GM19395 (cell line): ENCODE measurements at regions not wholly inside any gene's neighbourhood (a gene's known extent, or its start where the extent isn't known, plus 50 kb on each side); places are given as distances from the start of the nearest gene placed in this dataset.
"Not testable (repeated sequence)": the region's sequence is repeated elsewhere in the genome, so short reads cannot be mapped to it uniquely, and the experiment has no call there.

Experiments used
- ATAC-seq: cut with Tn5 transposase; IDR thresholded peaks from one replicate; pipeline ENCODE4 v1.9.1; 2021; ENCODE audit warnings: mild to moderate bottlenecking, moderate library complexity; ENCODE audit not compliant: unreplicated experiment

DNA sequence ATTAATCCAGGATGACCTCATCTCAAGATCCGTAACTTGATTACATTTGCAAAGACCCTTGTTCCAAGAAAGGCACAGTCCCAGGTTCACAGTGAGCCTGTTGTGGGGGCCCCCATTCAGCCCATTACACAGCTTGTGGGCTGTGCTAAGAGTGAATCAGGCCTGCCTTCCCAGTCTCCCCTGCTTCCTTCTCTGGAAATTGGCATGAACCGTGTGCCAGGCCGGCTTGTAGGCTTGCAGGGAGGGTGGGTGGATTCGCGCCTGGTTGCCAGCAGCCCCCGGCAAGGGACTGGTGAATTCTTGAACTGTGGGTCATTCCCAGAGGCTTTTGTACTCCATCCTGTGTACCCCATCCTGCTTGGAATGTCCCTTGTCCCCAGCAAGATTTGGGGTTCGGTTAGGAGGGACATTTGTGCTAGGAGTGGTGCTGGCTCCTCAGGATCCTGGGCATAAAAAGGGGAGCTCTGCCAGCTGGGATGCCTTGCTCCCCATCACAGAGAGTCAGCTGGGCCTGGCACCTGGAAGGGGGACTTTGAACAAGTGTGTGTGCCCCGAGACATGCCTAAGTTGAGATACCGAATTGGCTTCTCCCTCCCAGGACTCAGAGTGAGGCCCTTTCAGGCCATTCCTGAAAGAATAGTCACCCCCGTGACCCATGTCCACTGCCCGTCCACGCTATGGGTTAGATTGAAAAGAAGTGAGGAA lies 818.2 kb downstream of the BRD1 start:
- ATAC-seq = no peak

DNA sequence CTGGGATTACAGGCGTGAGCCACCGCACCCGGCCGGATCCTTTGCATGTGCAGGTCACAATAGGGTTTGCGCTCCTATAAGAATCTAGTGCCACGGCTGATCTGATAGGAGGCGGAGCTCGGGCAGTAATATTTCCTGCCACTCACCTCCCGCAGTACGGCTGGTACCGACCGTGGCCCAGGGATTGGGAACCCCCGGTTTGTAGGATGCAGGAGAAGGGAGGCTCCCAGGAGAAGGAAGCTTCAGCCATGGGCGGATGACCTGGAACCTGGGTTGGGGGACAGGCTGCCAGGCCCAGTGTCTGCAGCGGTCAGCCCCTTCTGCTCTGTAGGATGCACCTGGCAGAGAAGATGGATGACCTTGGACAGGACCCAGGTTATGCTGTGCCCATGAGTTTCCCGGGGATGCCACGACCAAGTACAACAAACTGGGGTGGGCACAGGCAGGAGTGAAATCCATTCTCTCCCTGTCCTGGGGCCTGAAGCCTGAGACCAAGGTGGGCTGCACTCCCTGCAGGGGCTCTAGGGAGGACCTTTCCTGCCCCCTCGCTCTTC lies 818.9 kb downstream of the BRD1 start:
- ATAC-seq = no peak

DNA sequence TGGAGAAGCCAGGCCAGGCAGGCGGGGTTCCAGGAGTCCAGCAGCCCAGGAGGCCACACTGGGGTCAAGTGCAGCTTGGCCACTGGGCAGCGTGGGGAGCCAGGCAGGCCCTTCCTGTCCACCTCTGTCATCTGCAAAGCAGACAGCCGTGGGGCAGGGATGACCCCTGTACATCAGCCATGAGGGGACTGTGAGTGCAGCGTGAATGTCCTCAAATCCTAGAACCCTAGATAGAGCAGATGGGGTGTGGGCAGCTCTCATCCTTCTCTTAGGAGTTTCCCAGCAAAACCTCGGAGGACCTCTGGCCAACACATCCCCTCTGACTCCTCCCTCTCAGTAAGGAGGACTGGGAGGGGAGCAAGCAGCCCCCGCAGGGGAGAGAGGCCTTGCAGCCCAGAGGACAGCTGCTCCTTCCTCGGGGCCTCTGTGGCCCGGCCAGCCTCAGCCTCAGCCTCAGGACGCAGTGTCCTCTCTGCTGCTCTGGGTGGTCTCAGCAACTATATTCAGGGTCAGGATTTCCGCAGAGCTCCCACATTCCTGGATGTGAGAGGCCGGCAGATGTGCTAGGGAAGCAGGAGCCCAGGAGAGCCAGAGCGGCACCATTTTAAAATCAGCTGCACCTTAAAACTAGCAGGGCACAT lies 820.5 kb downstream of the BRD1 start:
- ATAC-seq = no peak

DNA sequence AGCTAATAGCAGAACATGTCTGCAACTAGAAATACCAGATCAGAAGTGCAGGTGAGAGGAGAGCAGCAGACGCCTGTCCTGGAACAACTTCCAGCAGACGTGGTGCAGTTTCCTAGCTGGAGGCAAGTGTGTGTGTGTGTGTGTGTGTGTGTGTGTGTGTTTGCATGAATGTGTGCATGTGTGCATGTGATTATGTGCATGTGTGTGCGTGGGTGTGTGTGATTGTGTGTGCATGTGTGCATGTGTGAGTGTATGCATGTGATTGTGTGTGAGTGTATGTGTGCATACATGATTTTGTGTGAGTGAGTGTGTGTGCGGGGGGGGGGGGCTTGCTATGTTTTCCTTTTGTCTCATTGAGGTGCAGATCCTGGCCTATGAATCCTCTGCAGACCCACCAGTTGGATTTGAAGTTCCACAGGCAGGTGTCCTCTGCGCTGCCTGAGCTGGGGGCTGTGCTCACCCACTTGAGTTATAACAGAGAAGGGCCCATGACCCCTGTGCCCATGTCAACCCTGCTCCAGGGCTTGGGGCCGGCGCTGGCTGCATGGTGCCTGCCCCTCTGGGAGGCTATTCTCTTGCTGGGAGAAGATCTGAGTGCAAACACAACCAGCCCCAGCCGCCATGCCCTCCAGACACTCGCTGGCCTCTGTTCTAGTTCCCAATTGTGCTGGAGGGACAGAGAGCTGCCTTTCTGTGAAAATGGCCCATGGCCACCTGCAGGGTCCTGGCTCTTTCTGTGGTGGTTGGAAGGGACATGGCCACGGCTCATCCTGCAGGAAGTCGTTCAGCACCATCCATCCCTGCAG lies 821.3 kb downstream of the BRD1 start:
- ATAC-seq = no peak

DNA sequence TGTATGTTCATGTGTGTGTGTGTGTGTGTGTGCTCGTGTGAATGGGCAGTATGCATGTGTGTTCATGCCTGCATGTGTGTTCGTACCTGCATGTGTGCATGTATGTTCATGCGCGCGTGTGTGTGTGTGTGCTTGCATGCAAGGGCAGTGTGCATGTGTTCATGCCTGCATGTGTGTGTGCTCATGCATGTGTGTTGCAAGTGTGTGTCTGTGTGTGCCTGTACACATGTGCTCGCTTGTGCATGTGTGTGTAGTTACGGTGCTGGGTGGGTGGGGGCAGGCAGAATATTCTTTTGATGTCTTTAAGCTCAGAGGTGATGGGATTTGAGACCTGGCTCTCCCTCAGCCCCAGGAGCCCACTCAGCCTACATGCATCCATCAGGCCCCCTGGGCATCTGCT lies 822.1 kb downstream of the BRD1 start:
- no peak for ATAC-seq

DNA sequence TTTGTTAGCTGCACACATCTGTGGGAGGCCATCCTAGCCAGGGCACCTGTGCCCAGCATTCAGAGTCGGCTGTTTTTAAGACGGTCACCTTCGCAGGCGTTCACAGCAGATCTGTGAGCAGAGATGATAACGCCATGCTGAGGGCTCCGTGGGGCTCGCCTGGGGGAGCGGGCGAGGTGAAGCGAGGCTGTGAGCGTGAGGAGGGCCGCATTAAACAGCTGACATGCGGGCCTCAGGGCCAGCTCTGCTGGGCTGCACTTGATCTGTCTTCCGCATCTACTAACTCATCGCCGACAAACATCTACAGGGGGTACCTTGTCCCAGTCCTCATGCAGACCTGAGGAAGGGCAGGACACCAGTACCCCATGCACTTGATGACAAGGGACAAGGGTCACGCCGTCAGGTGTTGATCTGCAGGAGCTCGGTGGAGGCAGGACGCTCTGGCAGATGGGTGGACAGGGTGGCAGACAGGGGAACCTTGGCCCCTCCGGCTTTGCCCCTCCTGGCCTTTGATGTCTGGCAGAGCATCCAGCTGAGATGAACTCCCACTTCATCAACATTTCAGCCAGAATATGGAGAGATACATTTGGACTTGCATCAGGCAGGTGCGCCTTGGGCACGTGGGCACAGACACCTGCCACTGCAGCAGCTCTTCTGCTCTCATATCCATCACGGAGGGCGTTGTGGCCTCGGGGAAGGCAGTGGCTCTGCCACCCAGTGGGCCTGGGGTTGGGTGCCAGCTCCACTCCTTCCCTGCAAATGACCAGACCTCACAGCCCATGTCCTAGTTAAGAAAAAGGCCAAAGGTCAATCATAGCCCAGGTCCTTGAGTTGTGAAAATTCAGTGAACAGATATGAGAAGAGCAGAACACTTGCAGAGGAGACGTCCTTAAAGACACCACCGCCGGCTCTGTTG lies 822.9 kb downstream of the BRD1 start:
- no peak for ATAC-seq

DNA sequence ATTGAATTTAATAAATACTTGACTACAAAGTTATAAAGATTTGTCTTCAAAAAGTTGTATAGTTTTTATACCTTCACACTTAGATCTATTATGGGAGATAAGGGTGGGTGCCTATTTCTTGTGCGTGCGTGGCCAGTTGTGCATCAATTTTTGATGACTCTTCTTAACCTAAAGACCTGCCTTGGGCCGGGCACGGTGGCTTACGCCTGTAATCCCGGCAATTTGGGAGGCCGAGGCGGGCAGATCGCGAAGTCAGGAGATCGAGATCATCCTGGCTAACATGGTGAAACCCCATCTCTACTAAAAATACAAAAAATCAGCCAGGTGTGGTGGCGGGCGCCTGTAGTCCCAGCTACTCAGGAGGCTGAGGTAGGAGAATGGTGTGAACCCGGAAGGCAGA lies 830.1 kb downstream of the BRD1 start:
- not testable (repeated sequence) for ATAC-seq

DNA sequence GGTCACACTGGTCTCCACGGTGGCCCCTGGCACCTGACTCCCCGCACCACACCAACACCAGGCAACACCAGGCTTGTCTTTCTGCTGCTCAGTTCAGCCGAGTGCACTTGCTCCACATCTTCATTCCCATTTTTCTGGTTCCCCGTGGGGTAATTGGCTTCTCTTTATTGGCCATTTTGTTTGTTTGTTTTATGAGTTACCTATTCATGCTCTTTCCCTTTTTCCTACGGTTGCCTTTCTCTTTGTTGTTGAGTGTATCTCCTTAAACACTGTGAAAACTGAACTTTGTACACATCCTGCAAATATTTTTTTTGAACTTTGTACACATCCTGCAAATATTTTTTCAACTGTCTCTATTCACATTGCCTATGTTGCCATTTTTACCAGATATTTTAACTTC lies 834.0 kb downstream of the BRD1 start:
- ATAC-seq = no peak

DNA sequence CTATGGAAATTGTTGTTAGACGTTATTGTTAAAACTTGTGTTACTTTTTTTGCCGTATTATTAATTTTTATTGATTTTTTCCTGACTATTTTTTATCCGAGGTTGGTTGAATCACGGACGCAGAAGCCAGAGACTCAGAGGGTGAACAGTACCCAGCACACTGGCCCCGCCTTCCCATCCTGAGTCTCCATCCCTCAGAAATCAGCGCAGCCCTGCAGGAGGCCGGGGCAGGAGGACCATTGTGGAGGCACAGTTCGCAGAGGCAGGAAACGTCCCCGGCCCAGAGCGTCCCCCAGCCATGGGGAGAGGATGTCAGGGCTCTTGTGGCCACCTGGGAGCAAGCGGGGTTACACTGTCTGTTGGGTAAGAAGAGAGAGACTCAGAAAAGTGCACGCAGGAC lies 843.0 kb downstream of the BRD1 start:
- ATAC-seq = no peak

DNA sequence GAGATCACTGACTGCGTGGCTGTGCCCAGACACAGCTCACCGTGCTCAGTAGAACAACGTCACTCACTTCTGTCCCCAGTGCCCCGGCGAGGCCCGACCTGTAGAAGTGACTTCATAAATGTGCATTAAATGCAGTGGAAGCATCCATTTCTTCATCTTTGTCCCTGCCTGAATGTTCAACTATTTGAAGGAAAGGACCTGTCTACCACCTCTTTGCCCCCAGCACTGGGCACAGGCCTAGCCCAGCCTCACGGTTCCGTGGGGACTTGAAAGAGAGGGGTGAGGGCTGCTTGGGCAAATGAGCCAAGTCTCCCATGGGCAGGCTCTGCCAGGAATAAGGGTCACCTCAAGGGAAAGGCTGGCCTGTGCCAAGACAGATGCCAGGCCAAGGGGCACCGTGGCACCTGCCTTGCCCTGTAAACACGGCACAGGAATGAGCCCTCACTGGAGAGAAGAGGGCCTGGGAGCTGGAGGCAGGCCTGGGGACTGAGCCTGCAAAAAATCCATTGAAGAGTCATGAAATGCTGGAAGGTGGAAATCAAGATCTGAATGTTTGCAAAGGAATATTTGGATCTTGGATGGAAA lies 845.3 kb downstream of the BRD1 start:
- ATAC-seq = no peak

DNA sequence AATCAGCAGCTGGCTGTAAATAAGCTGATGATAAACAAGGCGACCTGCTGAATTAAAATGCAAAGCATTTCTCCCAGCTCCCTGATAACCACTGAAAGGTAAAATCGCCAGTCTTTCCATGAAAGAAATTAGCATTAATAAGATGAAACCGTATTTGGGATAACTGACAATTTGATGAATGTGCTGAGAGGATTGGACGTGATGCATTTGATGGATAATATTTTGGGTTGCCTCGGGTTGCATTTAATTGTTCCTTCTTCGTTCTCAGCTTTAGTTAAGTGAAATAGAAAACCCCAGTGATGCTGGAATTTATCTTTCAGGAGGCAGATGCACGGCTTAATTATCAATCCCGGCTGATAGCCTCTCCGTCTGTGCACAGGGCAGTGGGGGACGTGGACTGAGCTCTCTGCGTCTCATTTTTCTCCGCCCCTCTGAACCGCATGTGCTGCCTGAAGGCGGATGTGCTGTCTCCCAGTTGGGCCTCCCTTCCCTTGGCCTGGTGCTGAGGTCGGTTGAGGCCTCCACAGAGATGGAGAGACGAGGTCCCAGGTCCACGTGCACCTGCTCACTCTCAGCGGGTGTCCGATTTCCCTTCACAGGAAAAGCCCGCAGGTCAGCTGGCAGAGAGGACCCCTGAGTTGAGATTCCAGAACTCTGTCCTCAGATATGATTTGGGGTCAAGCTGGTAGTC lies 846.2 kb downstream of the BRD1 start:
- no peak for ATAC-seq

DNA sequence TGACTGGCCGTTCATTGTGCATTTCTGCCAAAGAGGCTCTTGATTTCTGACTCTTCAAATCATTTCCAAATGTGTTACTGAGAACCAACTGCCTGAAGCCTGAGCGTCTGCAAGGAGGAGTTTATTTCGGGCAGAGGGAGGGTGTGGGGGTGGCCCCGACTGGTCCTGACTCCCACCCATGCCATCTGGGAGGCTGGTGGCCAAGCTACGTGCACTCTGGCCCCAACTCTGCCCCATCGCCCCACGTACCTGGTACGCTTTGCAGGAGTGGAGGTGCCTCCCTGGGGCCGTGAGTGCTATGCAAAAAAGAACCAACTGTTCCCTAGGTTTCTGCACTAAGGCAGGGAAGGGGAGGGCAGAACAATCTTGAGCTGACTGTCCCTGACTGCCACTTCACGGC lies 846.8 kb downstream of the BRD1 start:
- ATAC-seq = no peak

DNA sequence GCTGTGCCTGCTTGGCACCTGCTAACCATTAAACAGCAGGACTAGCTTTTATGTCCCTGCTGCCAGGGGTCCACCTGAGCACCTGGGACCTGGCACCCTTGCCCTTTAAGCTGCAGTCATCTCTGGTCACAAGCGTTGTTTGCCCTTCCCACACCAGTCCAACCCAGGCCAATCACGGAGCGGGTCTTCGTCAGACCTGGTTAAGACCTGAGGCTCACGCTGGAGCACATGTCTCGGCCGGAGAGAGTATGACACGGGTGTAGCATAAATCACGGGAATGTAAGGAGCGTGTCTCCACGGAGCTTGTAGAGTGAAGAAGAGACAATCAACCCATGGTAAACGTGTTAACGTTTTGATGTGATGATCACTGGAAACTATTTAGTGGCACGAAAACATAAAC lies 847.3 kb downstream of the BRD1 start:
- no peak for ATAC-seq

DNA sequence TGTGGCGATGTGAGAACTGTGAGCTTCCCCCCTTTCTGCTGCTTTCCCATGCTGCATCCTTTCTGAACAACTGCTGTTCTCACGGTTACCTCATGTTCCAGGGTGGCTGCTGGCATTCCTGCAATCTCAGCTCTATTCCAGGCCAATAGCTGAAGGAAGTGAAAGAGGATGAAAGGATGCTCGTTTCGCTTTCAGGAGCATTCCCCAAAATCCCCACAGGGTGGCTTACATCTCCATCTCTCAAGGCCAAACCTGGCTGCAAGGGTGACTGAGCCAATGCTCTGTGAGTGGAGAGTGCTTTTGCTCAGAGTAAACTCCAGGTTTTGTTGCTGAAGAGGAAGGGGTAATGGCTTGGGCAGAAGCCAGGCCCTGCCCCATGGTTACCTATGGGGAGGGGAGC lies 848.2 kb downstream of the BRD1 start:
- ATAC-seq = no peak

DNA sequence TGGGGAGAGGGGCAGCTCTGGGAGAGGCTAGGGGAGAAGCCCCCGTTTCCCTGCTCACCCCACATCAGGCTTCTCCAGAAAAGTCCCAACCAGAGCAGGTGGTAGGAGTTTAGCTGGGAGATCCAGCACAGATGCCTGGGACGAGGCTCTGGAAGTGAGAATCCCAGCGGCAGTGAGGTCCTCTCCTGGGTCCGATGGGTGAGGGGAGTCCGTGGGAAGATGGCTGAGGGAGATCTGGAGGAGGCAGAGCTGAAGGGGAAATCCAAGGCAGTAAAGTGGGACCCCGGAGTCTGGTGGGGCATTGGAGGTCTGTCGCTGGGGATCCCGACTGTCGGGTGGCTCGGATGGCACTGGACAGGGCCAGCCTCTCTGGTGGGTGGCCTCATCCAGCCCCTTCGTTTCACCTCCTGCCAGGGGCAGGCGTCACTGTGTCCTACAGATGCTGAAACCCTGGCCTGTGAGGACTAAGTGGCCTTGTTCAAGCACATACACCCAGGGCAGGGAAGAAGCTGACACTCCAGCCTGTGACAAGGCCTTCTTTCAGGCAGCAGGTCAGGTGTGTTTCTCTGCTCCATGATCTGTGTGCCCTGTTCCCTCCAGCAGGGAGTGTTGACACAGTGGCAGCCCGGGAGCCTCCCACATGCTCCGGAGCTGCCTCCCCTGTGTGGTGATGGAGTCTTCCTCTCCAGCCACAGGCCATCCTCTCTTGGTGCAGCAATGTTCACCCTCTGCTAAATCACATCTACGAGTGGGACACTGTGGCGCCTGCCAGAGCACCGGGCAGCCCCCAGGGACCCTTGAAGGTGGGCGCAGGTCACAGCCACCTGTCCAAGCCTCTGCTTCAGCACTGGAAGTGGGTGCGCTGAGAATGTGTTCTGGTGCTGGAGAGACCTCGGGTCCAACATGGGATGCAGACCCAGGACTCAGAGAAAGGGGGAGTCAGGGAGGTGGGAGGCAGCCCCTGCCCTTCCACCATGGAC lies 850.8 kb downstream of the BRD1 start:
- ATAC-seq = no peak

DNA sequence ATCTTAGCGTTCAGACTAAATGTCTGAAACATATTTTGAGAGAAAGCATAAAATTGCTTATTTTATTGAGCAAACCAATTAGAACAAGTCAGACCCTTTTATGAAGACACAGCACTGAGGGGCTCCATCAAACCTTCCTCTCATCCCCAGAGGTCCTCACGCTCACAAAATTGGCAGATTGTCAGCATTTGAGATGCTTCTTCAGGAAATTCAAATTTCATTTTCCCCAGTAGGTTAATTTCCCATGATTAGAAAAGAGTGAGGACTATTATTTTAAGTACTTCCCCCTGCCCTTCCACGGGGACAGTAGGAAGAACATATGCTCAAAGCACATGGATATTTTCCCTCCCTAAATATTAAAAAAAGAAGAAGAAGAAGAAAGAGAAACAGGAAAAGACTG lies 851.8 kb downstream of the BRD1 start:
- ATAC-seq = no peak

DNA sequence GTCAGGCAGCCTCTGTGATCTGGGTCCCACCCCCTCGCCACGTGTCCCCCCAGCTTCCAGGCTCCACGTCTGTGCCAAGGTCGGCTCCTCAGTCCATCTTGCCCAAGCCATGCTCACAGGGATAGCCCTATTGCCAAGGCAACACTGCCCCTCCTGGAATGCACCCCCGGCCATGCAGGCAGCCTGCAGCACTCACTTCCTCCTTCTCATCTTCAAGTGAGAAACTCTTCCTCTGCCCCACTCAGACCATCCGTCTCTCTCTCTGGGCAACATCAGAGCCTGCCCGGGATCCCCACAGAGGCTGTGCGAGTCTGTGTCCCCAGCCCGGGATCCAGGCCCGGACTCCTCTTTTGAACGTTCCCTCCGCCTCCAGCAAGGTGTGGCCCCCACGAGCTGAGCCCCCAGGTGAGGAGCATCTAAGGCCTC lies 852.3 kb downstream of the BRD1 start:
- ATAC-seq = no peak

DNA sequence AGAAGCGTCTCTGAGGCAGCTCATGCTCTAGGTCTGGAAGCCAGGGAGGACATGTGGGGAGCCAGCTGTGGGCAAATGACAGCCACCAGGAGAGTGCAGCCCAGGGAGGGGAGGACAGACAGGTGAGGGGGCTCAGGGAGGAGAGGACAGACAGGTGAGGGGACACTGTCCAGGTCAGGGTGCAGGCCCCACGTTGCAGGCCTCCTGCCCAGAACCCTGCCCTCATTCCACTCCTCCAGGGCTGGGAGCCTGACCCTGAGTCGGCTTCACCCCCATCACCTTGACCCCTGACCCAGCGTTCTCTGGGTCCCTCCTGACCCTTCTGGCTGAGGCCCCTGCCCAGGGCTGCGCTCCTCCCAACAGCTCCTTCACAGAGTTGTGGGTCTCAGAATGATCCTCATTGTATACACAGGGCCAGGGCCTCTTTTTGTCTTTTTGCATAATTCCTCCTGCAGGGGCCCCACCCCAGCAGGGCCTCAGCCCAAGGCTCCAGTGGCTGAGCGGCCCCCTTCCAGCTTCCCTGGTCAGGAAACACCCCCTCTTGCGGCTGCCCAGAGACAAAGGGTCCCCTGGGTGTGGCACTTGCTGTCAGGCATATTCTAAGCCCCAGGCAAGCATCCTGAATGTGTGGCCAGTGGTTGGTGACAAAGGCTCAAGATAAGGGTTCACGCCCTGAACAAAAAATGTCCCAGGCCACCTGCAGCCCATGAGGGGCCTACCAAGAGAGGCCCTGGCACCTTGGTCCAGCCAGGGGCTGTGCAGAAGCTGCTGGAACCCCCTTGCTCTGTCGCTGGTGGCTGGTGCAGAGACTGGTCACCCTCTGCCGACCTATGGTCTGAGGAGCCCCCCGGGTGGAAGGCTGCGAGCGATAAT lies 853.0 kb downstream of the BRD1 start:
- ATAC-seq = no peak
